Peyer's patch (tissue), 4 donors: ENCODE measurements at regions not wholly inside any gene's neighbourhood (a gene's known extent, or its start where the extent isn't known, plus 50 kb on each side); places are given as distances from the start of the nearest gene placed in this dataset.

Experiments used
- DNase-seq, 3 donors: peaks; one replicate each; pipeline ENCODE4 v3.0.0-alpha.2; 2017 to 2019
- H3K27ac ChIP-seq, 4 donors: fragments of 200-600 bp; sonication (generic); one replicate each; pipeline ENCODE4 v1.5.1; 2016 to 2019
- H3K27me3 ChIP-seq, 2 donors: fragments of 200-600 bp; sonication (generic); one replicate each; pipeline ENCODE4 v1.5.1; 2019
- H3K36me3 ChIP-seq, 3 donors: fragments of 200-600 bp; sonication (generic); one replicate each; pipeline ENCODE4 v1.5.1; 2016 to 2019
- H3K4me1 ChIP-seq, 4 donors: fragments of 200-600 bp; sonication (generic); one replicate each; pipeline ENCODE4 v1.5.1; 2016 to 2019
- H3K4me3 ChIP-seq, 4 donors: fragments of 200-600 bp; sonication (generic); 1 replicate in 3 of 4; 2 replicates in 1 of 4; pipeline ENCODE4 v1.5.1; 2016 to 2019; ENCODE audit warnings: mild to moderate bottlenecking in 1 of 4
- H3K9me3 ChIP-seq, 4 donors: fragments of 200-600 bp; sonication (generic); one replicate each; pipeline ENCODE4 v1.5.1; 2016 to 2019; ENCODE audit warnings: mild to moderate bottlenecking in 1 of 4
- POLR2A ChIP-seq, 2 donors: fragments of 450-650 bp; IDR thresholded peaks; one replicate each; pipeline ENCODE4 v1.5.1; 2017; ENCODE audit warnings: antibody characterized with exemption in 2 of 2, mild to moderate bottlenecking in 2 of 2, moderate library complexity in 2 of 2
- TF ChIP-seq, protein P1 (sequence below), 6 experiments: fragments of 450-650 bp in 4 of 6; fragments of 200-600 bp in 2 of 6; sonication (generic) in 1 of 6; IDR thresholded peaks; one replicate each; pipeline ENCODE4 v1.5.1; 2017 to 2019; ENCODE audit warnings: antibody characterized with exemption in 6 of 6, mild to moderate bottlenecking in 3 of 6, moderate library complexity in 1 of 6

DNA sequence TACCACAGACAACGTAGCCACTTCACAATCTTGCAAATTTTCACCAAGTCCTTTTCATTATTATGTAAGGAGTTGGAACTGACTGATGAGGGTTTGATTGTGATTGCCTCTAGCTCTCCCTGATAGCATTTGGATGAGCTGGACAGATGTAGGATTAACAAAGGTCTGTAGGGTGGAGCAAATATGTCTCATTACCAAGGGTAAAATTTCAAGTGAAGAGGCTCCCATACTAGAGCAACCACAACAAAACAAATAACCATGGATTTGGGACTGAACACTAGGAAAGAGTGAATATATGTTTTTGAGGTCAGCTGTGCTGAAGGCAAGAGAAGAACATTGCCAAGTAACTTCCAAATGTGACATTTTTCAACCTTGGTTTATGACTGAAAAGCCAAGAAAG, 281.7 kb downstream of the NEBL start:
- Histone ChIP-seq H3K4me1 (no peaks in the 10 kb centered on the region), H3K36me3 (no peaks in the 10 kb centered on the region), H3K4me3 (no peak overlapping the region), H3K9me3 (no peaks in the 10 kb centered on the region), H3K27me3 (no peaks in the 10 kb centered on the region), H3K27ac (no peak overlapping the region)
- no peak for TF ChIP-seq POLR2A (IDR thresholded peaks at IDR 0.05)
- TF ChIP-seq, protein P1, sequence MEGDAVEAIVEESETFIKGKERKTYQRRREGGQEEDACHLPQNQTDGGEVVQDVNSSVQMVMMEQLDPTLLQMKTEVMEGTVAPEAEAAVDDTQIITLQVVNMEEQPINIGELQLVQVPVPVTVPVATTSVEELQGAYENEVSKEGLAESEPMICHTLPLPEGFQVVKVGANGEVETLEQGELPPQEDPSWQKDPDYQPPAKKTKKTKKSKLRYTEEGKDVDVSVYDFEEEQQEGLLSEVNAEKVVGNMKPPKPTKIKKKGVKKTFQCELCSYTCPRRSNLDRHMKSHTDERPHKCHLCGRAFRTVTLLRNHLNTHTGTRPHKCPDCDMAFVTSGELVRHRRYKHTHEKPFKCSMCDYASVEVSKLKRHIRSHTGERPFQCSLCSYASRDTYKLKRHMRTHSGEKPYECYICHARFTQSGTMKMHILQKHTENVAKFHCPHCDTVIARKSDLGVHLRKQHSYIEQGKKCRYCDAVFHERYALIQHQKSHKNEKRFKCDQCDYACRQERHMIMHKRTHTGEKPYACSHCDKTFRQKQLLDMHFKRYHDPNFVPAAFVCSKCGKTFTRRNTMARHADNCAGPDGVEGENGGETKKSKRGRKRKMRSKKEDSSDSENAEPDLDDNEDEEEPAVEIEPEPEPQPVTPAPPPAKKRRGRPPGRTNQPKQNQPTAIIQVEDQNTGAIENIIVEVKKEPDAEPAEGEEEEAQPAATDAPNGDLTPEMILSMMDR (IDR thresholded peaks at IDR 0.05) = no peak
- DNase-seq = no peak

DNA sequence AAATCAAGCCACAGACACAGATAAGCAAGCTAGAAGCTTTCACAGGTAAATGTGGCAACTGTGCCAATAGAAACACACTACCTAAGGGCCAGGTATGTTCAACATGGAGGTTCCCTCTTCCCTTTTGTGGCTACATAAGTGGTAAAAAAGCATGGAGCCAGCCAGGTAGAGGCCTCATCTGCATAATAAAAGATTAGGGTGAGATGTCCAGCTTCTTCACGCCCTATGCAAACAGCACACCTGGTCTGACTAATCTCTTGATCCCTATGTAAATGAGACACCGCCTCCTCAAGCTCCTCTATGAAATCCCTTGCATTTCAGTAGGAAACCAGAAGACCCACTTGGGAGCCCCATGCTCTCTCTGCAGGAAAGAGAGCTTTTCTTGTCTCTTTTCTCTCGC, 282.2 kb downstream of the NEBL start:
- H3K27me3 ChIP-seq = no peaks in the 10 kb centered on the region
- no peaks in the 10 kb centered on the region for H3K36me3 ChIP-seq
- H3K4me1 ChIP-seq = no peaks in the 10 kb centered on the region
- no peak overlapping the region for H3K27ac ChIP-seq
- no peak for TF ChIP-seq POLR2A (IDR thresholded peaks at IDR 0.05)
- TF ChIP-seq, protein P1 (IDR thresholded peaks at IDR 0.05) = no peak
- no peak for DNase-seq
- H3K9me3 ChIP-seq = no peaks in the 10 kb centered on the region
- H3K4me3 ChIP-seq = no peak overlapping the region

DNA sequence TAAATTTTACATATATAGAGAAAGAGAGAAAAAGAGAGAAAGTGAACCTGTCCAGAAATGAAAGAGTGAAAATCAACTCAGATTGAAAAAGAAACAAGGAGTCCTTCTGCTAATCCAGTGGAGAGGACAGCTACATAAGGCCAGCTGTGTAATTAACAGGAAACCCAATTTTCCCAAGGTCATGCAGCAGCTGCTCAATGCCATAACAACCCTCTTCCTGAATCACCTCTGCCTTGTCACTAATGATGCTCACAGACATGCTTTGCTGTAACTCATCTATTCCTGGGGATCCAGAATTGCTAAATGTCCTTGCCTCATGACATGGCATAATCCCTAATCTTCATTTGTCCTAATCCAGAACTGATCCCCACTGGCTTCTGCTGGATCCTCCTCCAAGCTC, 288.6 kb downstream of the NEBL start:
- Histone ChIP-seq H3K4me1 (no peaks in the 10 kb centered on the region), H3K4me3 (no peak overlapping the region), H3K27ac (no peak overlapping the region), H3K27me3 (no peaks in the 10 kb centered on the region), H3K9me3 (no peaks in the 10 kb centered on the region), H3K36me3 (no peaks in the 10 kb centered on the region)
- DNase-seq = no peak
- TF ChIP-seq, protein P1 (IDR thresholded peaks at IDR 0.05) = no peak
- no peak for TF ChIP-seq POLR2A (IDR thresholded peaks at IDR 0.05)

DNA sequence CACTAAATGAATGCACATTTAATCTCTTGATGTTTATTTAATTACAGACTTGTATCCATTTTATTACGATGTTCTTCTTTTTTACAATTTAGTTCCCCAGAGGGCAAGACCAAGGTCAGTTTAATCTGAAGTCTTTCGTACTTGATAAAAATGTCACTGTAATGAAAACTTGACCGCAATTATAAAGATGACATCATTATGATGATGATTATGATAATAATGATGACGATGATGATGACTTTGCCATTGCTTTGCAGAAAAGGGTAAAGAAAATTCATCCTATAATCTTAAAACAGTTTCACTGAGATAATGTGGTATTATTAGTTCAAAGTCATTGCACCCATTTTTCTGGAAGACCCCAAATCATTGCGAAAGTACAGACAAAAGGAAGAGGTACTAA, 290.1 kb downstream of the NEBL start:
- no peak for DNase-seq
- TF ChIP-seq POLR2A (IDR thresholded peaks at IDR 0.05) = no peak
- no peak overlapping the region for H3K27ac ChIP-seq

DNA sequence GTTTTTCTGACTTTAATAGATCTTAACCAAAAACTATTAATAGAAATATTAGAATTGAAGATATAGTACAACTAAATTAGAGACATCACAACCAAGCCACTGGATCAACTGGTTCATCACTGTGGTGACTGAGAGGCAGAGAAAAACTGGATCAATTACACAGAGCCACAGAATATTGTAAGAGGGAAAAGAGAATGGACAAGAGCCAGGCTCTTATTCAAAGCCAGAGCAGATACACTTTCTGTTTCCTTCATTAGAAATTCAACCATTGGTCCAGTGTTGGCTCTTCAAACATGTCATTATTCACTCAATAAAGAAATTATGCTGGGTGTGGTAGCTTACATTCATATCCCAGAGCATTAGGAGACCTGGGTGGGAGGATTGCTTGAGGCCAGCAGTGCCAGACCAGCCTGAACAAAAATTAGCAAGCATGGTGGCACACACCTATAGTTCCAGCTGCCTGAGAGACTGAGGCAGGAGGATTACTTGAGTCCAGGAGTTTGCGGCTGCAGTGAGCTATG, 295.1 kb downstream of the NEBL start:
- DNase-seq = no peak
- H3K27me3 ChIP-seq = no peaks in the 10 kb centered on the region
- no peaks in the 10 kb centered on the region for H3K9me3 ChIP-seq
- H3K36me3 ChIP-seq = no peaks in the 10 kb centered on the region
- H3K4me1 ChIP-seq = no peaks in the 10 kb centered on the region
- no peak for TF ChIP-seq POLR2A (IDR thresholded peaks at IDR 0.05)
- TF ChIP-seq, protein P1 (IDR thresholded peaks at IDR 0.05) = no peak
- H3K27ac ChIP-seq = no peak overlapping the region
- H3K4me3 ChIP-seq = no peak overlapping the region

More for the DNA sequence above, 290.1 kb downstream of the NEBL start:
- Histone ChIP-seq H3K27me3 (no peaks in the 10 kb centered on the region), H3K4me1 (no peaks in the 10 kb centered on the region), H3K4me3 (no peak overlapping the region), H3K36me3 (no peaks in the 10 kb centered on the region), H3K9me3 (no peaks in the 10 kb centered on the region)

DNA sequence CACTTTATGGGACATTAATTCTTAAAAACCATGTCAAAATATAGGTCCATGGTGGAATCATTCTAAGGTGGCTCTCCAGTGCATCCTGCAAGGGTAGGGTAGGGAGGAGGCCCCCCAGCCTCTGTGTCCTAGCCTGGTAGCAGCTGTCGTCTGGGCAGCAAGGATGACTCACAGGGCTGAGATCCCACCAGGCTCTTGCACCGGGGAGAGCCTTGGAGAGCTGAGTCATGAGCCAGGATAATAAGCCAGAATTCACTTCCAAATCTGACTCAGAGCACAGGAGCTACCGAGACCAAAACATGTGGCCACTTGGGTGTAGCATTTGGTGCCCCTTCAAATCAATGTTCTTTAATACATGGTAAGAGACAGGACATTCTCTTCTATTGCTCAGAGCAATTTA, 298.5 kb downstream of the NEBL start:
- Histone ChIP-seq H3K4me3 (no peak overlapping the region), H3K4me1 (no peaks in the 10 kb centered on the region), H3K27ac (no peak overlapping the region), H3K9me3 (no peaks in the 10 kb centered on the region), H3K27me3 (no peaks in the 10 kb centered on the region), H3K36me3 (no peaks in the 10 kb centered on the region)
- TF ChIP-seq, protein P1 (IDR thresholded peaks at IDR 0.05) = no peak
- no peak for TF ChIP-seq POLR2A (IDR thresholded peaks at IDR 0.05)
- no peak for DNase-seq
